ENCODE measurements at regions not wholly inside any gene's neighbourhood (a gene's known extent, or its start where the extent isn't known, plus 50 kb on each side); places are given as distances from the start of the nearest gene placed in this dataset.

DNA sequence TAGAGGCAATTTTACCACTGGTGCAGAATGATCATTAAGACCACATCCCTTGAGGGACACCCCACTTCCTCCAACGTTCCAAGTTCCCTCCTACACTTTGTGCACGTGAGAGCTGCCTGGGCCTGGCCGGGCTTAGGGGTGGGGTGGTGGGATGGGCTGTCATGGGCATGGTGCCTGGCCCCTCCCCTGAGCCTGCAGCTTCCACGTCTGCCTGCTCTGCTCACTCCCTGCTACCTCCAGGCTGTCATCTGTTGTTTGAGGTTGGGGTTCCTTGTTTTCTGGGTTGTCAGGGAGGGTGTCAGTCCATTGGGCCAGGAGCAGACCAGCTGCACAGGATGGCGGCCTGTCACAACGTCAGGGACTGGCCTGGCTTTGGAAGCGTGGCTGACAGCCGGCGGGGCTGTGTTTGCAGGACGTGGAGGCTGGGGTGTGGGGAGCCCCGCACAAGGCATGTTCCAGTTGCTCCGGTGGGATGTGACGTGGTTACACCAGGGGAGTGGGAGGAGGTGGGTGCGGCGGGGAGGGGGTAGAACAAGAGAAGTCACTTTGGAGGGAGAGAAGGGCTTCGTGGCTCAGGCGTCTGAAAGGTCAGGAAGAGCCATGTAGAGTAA lies 72.3 kb downstream of the RTP5 start:
- TF ChIP-seq, protein P1, sequence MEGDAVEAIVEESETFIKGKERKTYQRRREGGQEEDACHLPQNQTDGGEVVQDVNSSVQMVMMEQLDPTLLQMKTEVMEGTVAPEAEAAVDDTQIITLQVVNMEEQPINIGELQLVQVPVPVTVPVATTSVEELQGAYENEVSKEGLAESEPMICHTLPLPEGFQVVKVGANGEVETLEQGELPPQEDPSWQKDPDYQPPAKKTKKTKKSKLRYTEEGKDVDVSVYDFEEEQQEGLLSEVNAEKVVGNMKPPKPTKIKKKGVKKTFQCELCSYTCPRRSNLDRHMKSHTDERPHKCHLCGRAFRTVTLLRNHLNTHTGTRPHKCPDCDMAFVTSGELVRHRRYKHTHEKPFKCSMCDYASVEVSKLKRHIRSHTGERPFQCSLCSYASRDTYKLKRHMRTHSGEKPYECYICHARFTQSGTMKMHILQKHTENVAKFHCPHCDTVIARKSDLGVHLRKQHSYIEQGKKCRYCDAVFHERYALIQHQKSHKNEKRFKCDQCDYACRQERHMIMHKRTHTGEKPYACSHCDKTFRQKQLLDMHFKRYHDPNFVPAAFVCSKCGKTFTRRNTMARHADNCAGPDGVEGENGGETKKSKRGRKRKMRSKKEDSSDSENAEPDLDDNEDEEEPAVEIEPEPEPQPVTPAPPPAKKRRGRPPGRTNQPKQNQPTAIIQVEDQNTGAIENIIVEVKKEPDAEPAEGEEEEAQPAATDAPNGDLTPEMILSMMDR (IDR thresholded peaks at IDR 0.05): no peak
- TF ChIP-seq POLR2A (IDR thresholded peaks at IDR 0.05) (no peak), EP300 (IDR thresholded peaks at IDR 0.05) (no peak)
